ENCODE measurements at regions not wholly inside any gene's neighbourhood (a gene's known extent, or its start where the extent isn't known, plus 50 kb on each side); places are given as distances from the start of the nearest gene placed in this dataset.

DNA sequence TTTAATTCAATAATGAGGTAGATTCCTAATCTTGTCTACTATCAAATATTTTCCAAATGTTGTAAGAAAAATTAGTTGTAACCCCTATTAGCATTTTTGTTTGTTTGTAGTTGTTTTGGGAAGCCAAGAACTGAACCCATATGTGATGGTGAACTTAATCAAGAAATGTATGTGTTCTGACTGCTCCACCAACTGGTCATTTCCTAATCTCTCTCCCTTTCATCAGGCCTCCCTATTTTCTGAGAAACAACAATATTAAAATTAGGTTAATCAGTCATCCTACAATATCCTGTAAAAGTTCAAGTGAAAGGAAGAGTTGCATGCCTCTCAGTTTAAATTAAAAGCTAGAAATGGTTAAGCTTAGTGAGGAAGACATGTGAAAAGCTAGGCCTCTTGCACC is 504.0 kb downstream of the EPHA4 start (continued):
- TF ChIP-seq ZNF529 (tag by site-specific recombination; IDR thresholded peaks at IDR 0.05; ENCODE audit: insufficient replicate concordance) (no peak), RBAK (tag by site-specific recombination; IDR thresholded peaks at IDR 0.05) (no peak), OSR2 (tag by site-specific recombination; IDR thresholded peaks at IDR 0.05) (no peak), ZNF324 (tag by site-specific recombination; IDR thresholded peaks at IDR 0.05) (no peak)

DNA sequence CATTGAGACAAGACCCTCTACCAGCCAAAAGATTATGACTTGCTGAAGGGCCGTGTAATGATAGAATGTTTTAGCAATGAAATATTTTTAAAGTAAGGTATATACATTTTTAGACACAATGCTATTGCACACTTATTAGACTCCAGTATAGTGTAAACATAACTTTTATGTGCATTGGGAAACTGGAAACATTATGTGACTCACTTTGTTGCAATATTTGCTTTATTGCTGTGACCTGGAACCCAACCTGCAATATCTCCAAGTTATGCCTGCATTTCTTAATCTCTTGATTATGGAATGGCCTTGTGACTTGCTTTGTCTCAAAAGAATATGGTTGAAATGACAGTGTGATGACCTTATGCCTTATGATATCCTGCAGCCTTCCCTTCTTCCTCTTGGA is 502.0 kb downstream of the EPHA4 start:
- POLR2A ChIA-PET: no interaction called here
- Histone ChIP-seq H3K27ac (ENCODE audit: extremely low read depth, low read depth, low read length) (no peak overlapping the region), H3K36me3 (ENCODE audit: control insufficient read depth in 2 of 2, insufficient read depth in 1 of 2, low read length in 2 of 2) (no peaks in the 10 kb centered on the region), H3K4me1 (ENCODE audit: control insufficient read depth, insufficient read depth, low read length) (no peaks in the 10 kb centered on the region), H3K4me3 (ENCODE audit: low read depth, low read length) (no peak overlapping the region), H3K9me3 (ENCODE audit: control insufficient read depth, insufficient read depth, low read depth, low read length) (no peaks in the 10 kb centered on the region)
- no peak for TF ChIP-seq ZNF354C (tag by site-specific recombination; IDR thresholded peaks at IDR 0.05; ENCODE audit: borderline replicate concordance, low read depth)
- TF ChIP-seq ZNF341 (tag by site-specific recombination; IDR thresholded peaks at IDR 0.05; ENCODE audit: low read depth): no peak
- no peak for TF ChIP-seq PRDM1 (tag by site-specific recombination; IDR thresholded peaks at IDR 0.05)
- no peak for TF ChIP-seq ZNF16 (tag by site-specific recombination; IDR thresholded peaks at IDR 0.05; ENCODE audit: low read depth)
- TF ChIP-seq SP3 (tag by site-specific recombination; IDR thresholded peaks at IDR 0.05): no peak
- TF ChIP-seq ZNF366 (tag by site-specific recombination; conservative IDR thresholded peaks at IDR 0.05): no peak
- no peak for TF ChIP-seq ZNF214 (tag by site-specific recombination; IDR thresholded peaks at IDR 0.05; ENCODE audit: borderline replicate concordance)
- CTCF ChIA-PET: no interaction called here

DNA sequence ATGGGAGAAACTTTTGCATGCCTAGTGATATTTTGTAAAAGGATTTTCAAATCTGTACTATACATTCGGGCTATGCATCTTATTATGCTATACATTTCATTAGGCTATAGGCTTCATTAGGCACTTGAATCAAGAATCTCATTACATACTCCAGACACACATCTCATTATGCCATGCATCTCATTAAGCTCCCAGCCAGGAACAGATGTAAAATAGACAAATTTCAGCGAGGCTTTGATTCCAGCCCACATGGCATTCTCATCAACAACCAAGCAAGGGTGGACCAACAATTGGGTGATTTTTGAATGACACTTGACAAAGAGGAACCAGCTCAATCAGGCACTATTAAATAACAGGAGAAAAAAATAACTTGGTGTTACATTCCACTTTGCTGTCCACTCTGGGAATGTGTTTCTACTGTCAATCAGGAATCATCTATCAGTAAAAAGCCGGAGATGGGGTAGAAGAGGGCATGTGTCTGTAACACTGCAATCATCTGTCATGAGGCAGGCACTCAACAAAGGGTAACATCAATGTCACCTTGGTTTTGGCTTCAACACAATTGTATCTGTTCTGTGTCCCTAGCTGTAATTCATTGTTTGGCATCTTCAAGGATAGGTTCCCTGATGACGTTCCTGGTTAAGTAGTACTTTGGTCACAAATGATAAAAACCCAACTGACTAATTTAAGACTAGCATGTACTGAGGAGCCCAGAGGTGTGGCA is 498.6 kb downstream of the EPHA4 start:
- Histone ChIP-seq H3K9me3 (ENCODE audit: control insufficient read depth, insufficient read depth, low read depth, low read length) (no peaks in the 10 kb centered on the region; the same call in 1 of the 2 replicates), H3K4me1 (ENCODE audit: control insufficient read depth, insufficient read depth, low read length) (no peaks in the 10 kb centered on the region), H3K27ac (ENCODE audit: extremely low read depth, low read depth, low read length) (no peak overlapping the region), H3K4me3 (ENCODE audit: low read depth, low read length) (no peak overlapping the region), H3K36me3 (ENCODE audit: control insufficient read depth in 2 of 2, insufficient read depth in 1 of 2, low read length in 2 of 2) (no peaks in the 10 kb centered on the region)
- TF ChIP-seq ZNF585B (tag by site-specific recombination; IDR thresholded peaks at IDR 0.05) (no peak), ZNF426 (tag by site-specific recombination; IDR thresholded peaks at IDR 0.05) (no peak), ZNF600 (tag by site-specific recombination; IDR thresholded peaks at IDR 0.05) (no peak), ZNF433 (tag by site-specific recombination; IDR thresholded peaks at IDR 0.05; ENCODE audit: low read depth) (no peak), SP7 (tag by site-specific recombination; IDR thresholded peaks at IDR 0.05) (no peak), ZNF768 (tag by site-specific recombination; IDR thresholded peaks at IDR 0.05) (no peak), REPIN1 (tag by site-specific recombination; IDR thresholded peaks at IDR 0.05; ENCODE audit: low read depth) (no peak)
- TF ChIP-seq, protein P1, sequence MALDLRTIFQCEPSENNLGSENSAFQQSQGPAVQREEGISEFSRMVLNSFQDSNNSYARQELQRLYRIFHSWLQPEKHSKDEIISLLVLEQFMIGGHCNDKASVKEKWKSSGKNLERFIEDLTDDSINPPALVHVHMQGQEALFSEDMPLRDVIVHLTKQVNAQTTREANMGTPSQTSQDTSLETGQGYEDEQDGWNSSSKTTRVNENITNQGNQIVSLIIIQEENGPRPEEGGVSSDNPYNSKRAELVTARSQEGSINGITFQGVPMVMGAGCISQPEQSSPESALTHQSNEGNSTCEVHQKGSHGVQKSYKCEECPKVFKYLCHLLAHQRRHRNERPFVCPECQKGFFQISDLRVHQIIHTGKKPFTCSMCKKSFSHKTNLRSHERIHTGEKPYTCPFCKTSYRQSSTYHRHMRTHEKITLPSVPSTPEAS (tag by site-specific recombination; IDR thresholded peaks at IDR 0.05): no peak
- TF ChIP-seq, protein P2, sequence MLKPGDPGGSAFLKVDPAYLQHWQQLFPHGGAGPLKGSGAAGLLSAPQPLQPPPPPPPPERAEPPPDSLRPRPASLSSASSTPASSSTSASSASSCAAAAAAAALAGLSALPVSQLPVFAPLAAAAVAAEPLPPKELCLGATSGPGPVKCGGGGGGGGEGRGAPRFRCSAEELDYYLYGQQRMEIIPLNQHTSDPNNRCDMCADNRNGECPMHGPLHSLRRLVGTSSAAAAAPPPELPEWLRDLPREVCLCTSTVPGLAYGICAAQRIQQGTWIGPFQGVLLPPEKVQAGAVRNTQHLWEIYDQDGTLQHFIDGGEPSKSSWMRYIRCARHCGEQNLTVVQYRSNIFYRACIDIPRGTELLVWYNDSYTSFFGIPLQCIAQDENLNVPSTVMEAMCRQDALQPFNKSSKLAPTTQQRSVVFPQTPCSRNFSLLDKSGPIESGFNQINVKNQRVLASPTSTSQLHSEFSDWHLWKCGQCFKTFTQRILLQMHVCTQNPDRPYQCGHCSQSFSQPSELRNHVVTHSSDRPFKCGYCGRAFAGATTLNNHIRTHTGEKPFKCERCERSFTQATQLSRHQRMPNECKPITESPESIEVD (tag by site-specific recombination; IDR thresholded peaks at IDR 0.05): no peak
- TF ChIP-seq, protein P3, sequence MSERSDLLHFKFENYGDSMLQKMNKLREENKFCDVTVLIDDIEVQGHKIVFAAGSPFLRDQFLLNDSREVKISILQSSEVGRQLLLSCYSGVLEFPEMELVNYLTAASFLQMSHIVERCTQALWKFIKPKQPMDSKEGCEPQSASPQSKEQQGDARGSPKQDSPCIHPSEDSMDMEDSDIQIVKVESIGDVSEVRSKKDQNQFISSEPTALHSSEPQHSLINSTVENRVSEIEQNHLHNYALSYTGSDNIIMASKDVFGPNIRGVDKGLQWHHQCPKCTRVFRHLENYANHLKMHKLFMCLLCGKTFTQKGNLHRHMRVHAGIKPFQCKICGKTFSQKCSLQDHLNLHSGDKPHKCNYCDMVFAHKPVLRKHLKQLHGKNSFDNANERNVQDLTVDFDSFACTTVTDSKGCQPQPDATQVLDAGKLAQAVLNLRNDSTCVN (tag by site-specific recombination; optimal IDR thresholded peaks at IDR 0.05): no peak
- ChIA-PET POLR2A (interaction anchor here (1.1 kb wide), 1 partner anchor 57 kb away, joined by 3 read pairs; no protein-coding TSS in a partner anchor), CTCF (no interaction called here)
